ENCODE measurements at regions not wholly inside any gene's neighbourhood (a gene's known extent, or its start where the extent isn't known, plus 50 kb on each side); places are given as distances from the start of the nearest gene placed in this dataset.

- H3K36me3 ChIP-seq (ENCODE audit: insufficient read depth, low read length), result no peaks in the 10 kb centered on the region
- H3K4me3 ChIP-seq (ENCODE audit: low read length), result no peak overlapping the region
- no peak overlapping the region for H3K9ac ChIP-seq (ENCODE audit: low read depth, low read length)
- peaks cover 22% of the 10 kb centered on the region for H3K27me3 ChIP-seq (ENCODE audit: insufficient read depth, low read length)
- peaks cover 7% of the 10 kb centered on the region for H3K4me1 ChIP-seq (ENCODE audit: insufficient read depth, low read length)
- 95% methylated on average over 8 of the region's 8 CpGs for WGBS
- H3K27ac ChIP-seq (ENCODE audit: low read depth, low read length), result no peak overlapping the region
- H3K9me3 ChIP-seq (ENCODE audit: insufficient read depth, low read depth, low read length), result no peaks in the 10 kb centered on the region
Measured at GRCh38 chr9:129379886-129380285, 201.8 kb upstream of the IER5L start.

- H3K4me1 ChIP-seq (ENCODE audit: insufficient read depth, low read length), result peaks cover 7% of the 10 kb centered on the region
- H3K9me3 ChIP-seq (ENCODE audit: insufficient read depth, low read depth, low read length), result no peaks in the 10 kb centered on the region
- no peak overlapping the region for H3K27ac ChIP-seq (ENCODE audit: low read depth, low read length)
- no peak overlapping the region for H3K9ac ChIP-seq (ENCODE audit: low read depth, low read length)
- no peak overlapping the region for H3K4me3 ChIP-seq (ENCODE audit: low read length)
- WGBS, result 92% methylated on average over 16 of the region's 16 CpGs
- no peaks in the 10 kb centered on the region for H3K36me3 ChIP-seq (ENCODE audit: insufficient read depth, low read length)
- H3K27me3 ChIP-seq (ENCODE audit: insufficient read depth, low read length), result peaks cover 16% of the 10 kb centered on the region
Measured at GRCh38 chr9:129379181-129379836, 201.2 kb upstream of the IER5L start.

- Histone ChIP-seq H3K36me3 (ENCODE audit: insufficient read depth, low read length) (no peaks in the 10 kb centered on the region), H3K27ac (ENCODE audit: low read depth, low read length) (no peak overlapping the region), H3K9ac (ENCODE audit: low read depth, low read length) (no peak overlapping the region), H3K27me3 (ENCODE audit: insufficient read depth, low read length) (peaks cover 6% of the 10 kb centered on the region), H3K4me1 (ENCODE audit: insufficient read depth, low read length) (peaks cover 7% of the 10 kb centered on the region), H3K4me3 (ENCODE audit: low read length) (no peak overlapping the region), H3K9me3 (ENCODE audit: insufficient read depth, low read depth, low read length) (no peaks in the 10 kb centered on the region)
- 91% methylated on average over 28 of the region's 28 CpGs for WGBS
Measured at GRCh38 chr9:129377931-129378661, 200.0 kb upstream of the IER5L start.

GRCh38 chr9:129377181-129377580 is 199.1 kb upstream of the IER5L start:
- Histone ChIP-seq H3K9ac (ENCODE audit: low read depth, low read length) (no peak overlapping the region), H3K4me1 (ENCODE audit: insufficient read depth, low read length) (0 out of 2 replicates have a peak, but pooled peaks cover under 1% of the 10 kb centered on the region), H3K27ac (ENCODE audit: low read depth, low read length) (no peak overlapping the region), H3K27me3 (ENCODE audit: insufficient read depth, low read length) (no peaks in the 10 kb centered on the region), H3K36me3 (ENCODE audit: insufficient read depth, low read length) (no peaks in the 10 kb centered on the region), H3K4me3 (ENCODE audit: low read length) (no peak overlapping the region), H3K9me3 (ENCODE audit: insufficient read depth, low read depth, low read length) (no peaks in the 10 kb centered on the region)
- 87% methylated on average over 5 of the region's 5 CpGs for WGBS

GRCh38 chr9:129375845-129376244 is 197.8 kb upstream of the IER5L start:
- H3K4me3 ChIP-seq (ENCODE audit: low read length), result no peak overlapping the region
- H3K9ac ChIP-seq (ENCODE audit: low read depth, low read length), result no peak overlapping the region
- H3K27me3 ChIP-seq (ENCODE audit: insufficient read depth, low read length), result no peaks in the 10 kb centered on the region
- H3K4me1 ChIP-seq (ENCODE audit: insufficient read depth, low read length), result no peaks in the 10 kb centered on the region
- 88% methylated on average over 4 of the region's 5 CpGs for WGBS
- no peak overlapping the region for H3K27ac ChIP-seq (ENCODE audit: low read depth, low read length)
- no peaks in the 10 kb centered on the region for H3K36me3 ChIP-seq (ENCODE audit: insufficient read depth, low read length)
- H3K9me3 ChIP-seq (ENCODE audit: insufficient read depth, low read depth, low read length), result peaks cover 3% of the 10 kb centered on the region; the same call in 1 of the 2 replicates

- no peak overlapping the region for H3K4me3 ChIP-seq (ENCODE audit: low read length)
- no peak overlapping the region for H3K27ac ChIP-seq (ENCODE audit: low read depth, low read length)
- no peaks in the 10 kb centered on the region for H3K4me1 ChIP-seq (ENCODE audit: insufficient read depth, low read length)
- WGBS, result 86% methylated on average over 2 of the region's 2 CpGs
- H3K36me3 ChIP-seq (ENCODE audit: insufficient read depth, low read length), result no peaks in the 10 kb centered on the region
- peaks cover 8% of the 10 kb centered on the region; the same call in 1 of the 2 replicates for H3K9me3 ChIP-seq (ENCODE audit: insufficient read depth, low read depth, low read length)
- H3K9ac ChIP-seq (ENCODE audit: low read depth, low read length), result no peak overlapping the region
- H3K27me3 ChIP-seq (ENCODE audit: insufficient read depth, low read length), result no peaks in the 10 kb centered on the region
Measured at GRCh38 chr9:129374651-129375050, 196.6 kb upstream of the IER5L start.

GRCh38 chr9:129374231-129374630 is 196.2 kb upstream of the IER5L start:
- H3K4me1 ChIP-seq (ENCODE audit: insufficient read depth, low read length), result no peaks in the 10 kb centered on the region
- no peak overlapping the region for H3K4me3 ChIP-seq (ENCODE audit: low read length)
- no peak overlapping the region for H3K9ac ChIP-seq (ENCODE audit: low read depth, low read length)
- 100% methylated on average over 2 of the region's 3 CpGs for WGBS
- H3K27me3 ChIP-seq (ENCODE audit: insufficient read depth, low read length), result no peaks in the 10 kb centered on the region
- peaks cover 12% of the 10 kb centered on the region; the same call in 1 of the 2 replicates for H3K9me3 ChIP-seq (ENCODE audit: insufficient read depth, low read depth, low read length)
- H3K36me3 ChIP-seq (ENCODE audit: insufficient read depth, low read length), result no peaks in the 10 kb centered on the region
- H3K27ac ChIP-seq (ENCODE audit: low read depth, low read length), result no peak overlapping the region

- Histone ChIP-seq H3K27ac (ENCODE audit: low read depth, low read length) (no peak overlapping the region), H3K9me3 (ENCODE audit: insufficient read depth, low read depth, low read length) (peaks cover 12% of the 10 kb centered on the region; the same call in 1 of the 2 replicates), H3K27me3 (ENCODE audit: insufficient read depth, low read length) (no peaks in the 10 kb centered on the region), H3K36me3 (ENCODE audit: insufficient read depth, low read length) (no peaks in the 10 kb centered on the region), H3K4me3 (ENCODE audit: low read length) (no peak overlapping the region), H3K9ac (ENCODE audit: low read depth, low read length) (no peak overlapping the region), H3K4me1 (ENCODE audit: insufficient read depth, low read length) (no peaks in the 10 kb centered on the region)
- WGBS, result 93% methylated on average over 9 of the region's 9 CpGs
Measured at GRCh38 chr9:129373361-129373760, 195.3 kb upstream of the IER5L start.

GRCh38 chr9:129370770-129371169 is 192.7 kb upstream of the IER5L start:
- no peaks in the 10 kb centered on the region for H3K36me3 ChIP-seq (ENCODE audit: insufficient read depth, low read length)
- no peaks in the 10 kb centered on the region for H3K4me1 ChIP-seq (ENCODE audit: insufficient read depth, low read length)
- 91% methylated on average over 7 of the region's 7 CpGs for WGBS
- H3K27ac ChIP-seq (ENCODE audit: low read depth, low read length), result no peak overlapping the region
- H3K9me3 ChIP-seq (ENCODE audit: insufficient read depth, low read depth, low read length), result peaks cover 12% of the 10 kb centered on the region; the same call in 1 of the 2 replicates
- H3K9ac ChIP-seq (ENCODE audit: low read depth, low read length), result no peak overlapping the region
- H3K4me3 ChIP-seq (ENCODE audit: low read length), result no peak overlapping the region
- H3K27me3 ChIP-seq (ENCODE audit: insufficient read depth, low read length), result no peaks in the 10 kb centered on the region

GRCh38 chr9:129368444-129368978 is 190.4 kb upstream of the IER5L start:
- no peak overlapping the region for H3K9ac ChIP-seq (ENCODE audit: low read depth, low read length)
- H3K27me3 ChIP-seq (ENCODE audit: insufficient read depth, low read length), result no peaks in the 10 kb centered on the region
- H3K27ac ChIP-seq (ENCODE audit: low read depth, low read length), result no peak overlapping the region
- no peaks in the 10 kb centered on the region for H3K4me1 ChIP-seq (ENCODE audit: insufficient read depth, low read length)
- peaks cover 12% of the 10 kb centered on the region; the same call in 1 of the 2 replicates for H3K9me3 ChIP-seq (ENCODE audit: insufficient read depth, low read depth, low read length)
- 90% methylated on average over 6 of the region's 6 CpGs for WGBS
- no peak overlapping the region for H3K4me3 ChIP-seq (ENCODE audit: low read length)
- H3K36me3 ChIP-seq (ENCODE audit: insufficient read depth, low read length), result no peaks in the 10 kb centered on the region

GRCh38 chr9:129367287-129367686 is 189.2 kb upstream of the IER5L start:
- Histone ChIP-seq H3K27ac (ENCODE audit: low read depth, low read length) (no peak overlapping the region), H3K27me3 (ENCODE audit: insufficient read depth, low read length) (no peaks in the 10 kb centered on the region), H3K4me3 (ENCODE audit: low read length) (no peak overlapping the region), H3K9me3 (ENCODE audit: insufficient read depth, low read depth, low read length) (peaks cover 12% of the 10 kb centered on the region; the same call in 1 of the 2 replicates), H3K36me3 (ENCODE audit: insufficient read depth, low read length) (no peaks in the 10 kb centered on the region), H3K4me1 (ENCODE audit: insufficient read depth, low read length) (no peaks in the 10 kb centered on the region), H3K9ac (ENCODE audit: low read depth, low read length) (no peak overlapping the region)
- WGBS, result 94% methylated on average over 4 of the region's 5 CpGs
